B cell (primary cell): ENCODE measurements at regions not wholly inside any gene's neighbourhood (a gene's known extent, or its start where the extent isn't known, plus 50 kb on each side); places are given as distances from the start of the nearest gene placed in this dataset.

Experiments used
- ATAC-seq: fragments of 200-7000 bp; cut with Tn5 transposase; one replicate; pipeline ENCODE4 v1.10.0; 2021; ENCODE audit warnings: low read depth, mild to moderate bottlenecking, moderate number of reproducible peaks, moderate library complexity
- CTCF ChIA-PET: fragments of 350-600 bp; sonication (Branson Sonifier 250); formaldehyde crosslinking; loops from one replicate; lab custom pipeline; 2021; ENCODE audit warnings: antibody characterized with exemption, inconsistent platforms; lab: Charles Lee
- POLR2A ChIA-PET: fragments of 350-600 bp; sonication (Branson Sonifier 250); formaldehyde crosslinking; loops from one replicate; lab custom pipeline; 2021; ENCODE audit warnings: antibody characterized with exemption; lab: Charles Lee
- DNase-seq: peaks from one replicate; pipeline ENCODE4 v3.0.0; 2013
- H2AFZ ChIP-seq: 2 replicates; pipeline ENCODE4 v1.6.1; 2012; ENCODE audit warnings: mild to moderate bottlenecking, low read depth, low read length; ENCODE audit not compliant: insufficient read depth, poor library complexity, severe bottlenecking
- H3K27ac ChIP-seq, 2 donors: 1 replicate in 1 of 2; 2 replicates in 1 of 2; pipeline ENCODE4 v1.5.1; 2012 to 2013; ENCODE audit warnings: low read length in 2 of 2, mild to moderate bottlenecking in 2 of 2, moderate library complexity in 1 of 2
- H3K27me3 ChIP-seq, 4 experiments: fragments of 200-600 bp in 1 of 4; sonication (generic) in 1 of 4; replicated peaks in 1 of 4; 1 replicate in 2 of 4; 2 replicates in 2 of 4; pipeline versions ENCODE4 v1.6.1 to v1.7.0; 2013 to 2016; ENCODE audit warnings: low read length in 3 of 4, mild to moderate bottlenecking in 2 of 4, mixed read lengths in 1 of 4, moderate library complexity in 1 of 4; ENCODE audit not compliant: insufficient read depth in 4 of 4, control insufficient read depth in 3 of 4; ENCODE audit errors: control extremely low read depth in 1 of 4
- H3K36me3 ChIP-seq, 2 experiments: replicated peaks in 1 of 2; 1 replicate in 1 of 2; 2 replicates in 1 of 2; pipeline versions ENCODE4 v1.6.1 to v1.7.1; 2013; ENCODE audit warnings: low read length in 1 of 2; ENCODE audit not compliant: insufficient read depth in 2 of 2, control insufficient read depth in 1 of 2; ENCODE audit errors: control extremely low read depth in 1 of 2, extremely low read depth in 1 of 2
- H3K4me1 ChIP-seq, 2 donors: fragments of 200-600 bp in 1 of 2; sonication (generic) in 1 of 2; 1 replicate in 1 of 2; 2 replicates in 1 of 2; pipeline versions ENCODE4 v1.5.1 to v1.6.1; 2013 to 2017; ENCODE audit warnings: low read length in 2 of 2; ENCODE audit not compliant: control insufficient read depth in 2 of 2, insufficient read depth in 2 of 2
- H3K4me2 ChIP-seq: replicated peaks from 2 replicates; pipeline ENCODE3; 2012; ENCODE audit warnings: mild to moderate bottlenecking, low read depth, low read length; ENCODE audit not compliant: poor library complexity, severe bottlenecking
- H3K4me3 ChIP-seq, 5 experiments: fragments of 200-600 bp in 1 of 5; sonication (generic) in 1 of 5; 1 replicate in 3 of 5; 2 replicates in 2 of 5; pipeline versions ENCODE4 v1.5.1 to v1.7.0; 2011 to 2016; ENCODE audit warnings: low read length in 4 of 5, mild to moderate bottlenecking in 4 of 5, low read depth in 2 of 5, control low read depth in 1 of 5, moderate library complexity in 1 of 5; ENCODE audit not compliant: insufficient read depth in 1 of 5; ENCODE audit errors: control extremely low read depth in 1 of 5, extremely low read depth in 1 of 5
- H3K79me2 ChIP-seq: fragments of 200-600 bp; sonication (generic); one replicate; pipeline ENCODE4 v1.6.0; 2016; ENCODE audit warnings: low read length; ENCODE audit not compliant: control insufficient read depth, insufficient read depth
- H3K9ac ChIP-seq: fragments of 200-600 bp; sonication (generic); 2 replicates; pipeline ENCODE4 v1.6.1; 2017; ENCODE audit warnings: mild to moderate bottlenecking, low read length, moderate library complexity
- H3K9me3 ChIP-seq, 3 donors: one replicate each; pipeline versions ENCODE4 v1.6.1 to v1.7.1; 2013; ENCODE audit warnings: low read length in 2 of 3; ENCODE audit not compliant: control insufficient read depth in 2 of 3, insufficient read depth in 1 of 3; ENCODE audit errors: control extremely low read depth in 1 of 3
- H4K20me1 ChIP-seq: 2 replicates; pipeline ENCODE4 v1.6.0; 2012; ENCODE audit warnings: mild to moderate bottlenecking, low read length; ENCODE audit not compliant: insufficient read depth, control insufficient read depth, poor library complexity, severe bottlenecking
- H3K27ac Mint-ChIP-seq: one replicate; pipeline ENCODE4 v1.8.0; 2021; ENCODE audit warnings: mixed read lengths
- H3K27me3 Mint-ChIP-seq: one replicate; pipeline ENCODE4 v1.8.0; 2021; ENCODE audit warnings: mixed read lengths
- H3K4me1 Mint-ChIP-seq: one replicate; pipeline ENCODE4 v1.8.0; 2021; ENCODE audit warnings: mixed read lengths
- H3K4me3 Mint-ChIP-seq: one replicate; pipeline ENCODE4 v1.8.0; 2021; ENCODE audit warnings: mixed read lengths
- H3K9me3 Mint-ChIP-seq: one replicate; pipeline ENCODE4 v1.8.0; 2022; ENCODE audit warnings: mixed read lengths; ENCODE audit not compliant: insufficient read depth
- CTCF ChIP-seq: fragments of 200-600 bp; IDR thresholded peaks from one replicate; pipeline ENCODE4 v1.8.0; 2022; ENCODE audit warnings: antibody characterized with exemption, mild to moderate bottlenecking
- EZH2 ChIP-seq: IDR thresholded peaks from 2 replicates; pipeline ENCODE4 v1.6.1; 2012; ENCODE audit warnings: borderline replicate concordance, low read depth, mild to moderate bottlenecking, moderate library complexity, low read length; ENCODE audit not compliant: insufficient read depth, poor library complexity, severe bottlenecking
- whole genome bisulfite sequencing: methylation state at CpG from one replicate; pipeline ENCODE4 v1.1.5; 2013; ENCODE audit warnings: missing lambda C conversion rate; ENCODE audit not compliant: insufficient coverage; 5-methylcytosine and 5-hydroxymethylcytosine counted together
- intact Hi-C: fragments of 100-400 bp; cut with micrococcal nuclease; formaldehyde crosslinking; loops from one replicate; pipeline ENCODE4 v1.10.0; 2022

- peaks cover 0 to 1% (median 0%) of the 10 kb centered on the region in 3 donors for H3K9me3 ChIP-seq
- no peak overlapping the region for H3K4me2 ChIP-seq
- no peak overlapping the region for H3K4me3 ChIP-seq
- Mint-ChIP-seq H3K27ac (no peak overlapping the region), H3K27me3 (no peaks in the 10 kb centered on the region), H3K4me1 (peaks cover 1% of the 10 kb centered on the region), H3K9me3 (no peaks in the 10 kb centered on the region), H3K4me3 (no peak overlapping the region)
- ChIA-PET CTCF (no interaction called here), POLR2A (no interaction called here)
- WGBS = no CpG with 5 or more reads among the region's 3 CpGs
- H3K27ac ChIP-seq = no peak overlapping the region
- TF ChIP-seq EZH2 = no peak
- TF ChIP-seq CTCF = no peak
- intact Hi-C loops = no loop called here
- no peaks in the 10 kb centered on the region for H3K36me3 ChIP-seq
- no peak overlapping the region for H2AFZ ChIP-seq
- no peaks in the 10 kb centered on the region for H3K4me1 ChIP-seq
- H3K79me2 ChIP-seq = no peaks in the 10 kb centered on the region
- H3K9ac ChIP-seq = no peak overlapping the region
- H4K20me1 ChIP-seq = no peaks in the 10 kb centered on the region
- DNase-seq (no peak), ATAC-seq (no peak)
- H3K27me3 ChIP-seq = no peaks in the 10 kb centered on the region
These were observed 598.8 kb downstream of the TUSC7 start for GRCh38 chr3:117308353-117308752.

DNA sequence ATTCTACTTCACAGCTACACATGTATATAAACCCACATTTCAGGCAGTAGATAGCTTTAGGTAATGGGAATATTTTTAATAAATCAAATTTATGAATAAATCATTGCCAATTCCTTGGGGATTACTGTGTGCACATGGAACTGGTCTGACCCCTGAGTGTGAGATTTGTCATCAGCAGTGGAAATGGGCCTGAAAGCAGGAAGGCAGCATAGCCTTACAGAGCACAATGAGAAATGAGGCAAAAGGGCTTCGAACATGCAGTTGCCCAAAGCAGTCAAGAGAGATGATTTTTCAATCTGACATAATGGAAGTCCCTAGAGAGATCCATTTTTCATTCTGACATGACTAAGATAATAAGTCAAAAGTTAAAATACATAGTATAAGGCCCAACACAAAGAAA lies 599.2 kb downstream of the TUSC7 start:
- Histone ChIP-seq H2AFZ (no peak overlapping the region), H3K4me1 (no peaks in the 10 kb centered on the region), H3K4me3 (no peak overlapping the region), H3K27ac (no peak overlapping the region), H3K79me2 (no peaks in the 10 kb centered on the region), H3K4me2 (no peak overlapping the region), H3K36me3 (no peaks in the 10 kb centered on the region), H4K20me1 (no peaks in the 10 kb centered on the region), H3K9ac (no peak overlapping the region), H3K27me3 (no peaks in the 10 kb centered on the region), H3K9me3 (peaks cover 0 to 1% (median 0%) of the 10 kb centered on the region in 3 donors)
- TF ChIP-seq CTCF (no peak), EZH2 (no peak)
- ChIA-PET CTCF (no interaction called here), POLR2A (no interaction called here)
- H3K4me3 Mint-ChIP-seq = no peak overlapping the region
- H3K4me1 Mint-ChIP-seq = peaks cover 1% of the 10 kb centered on the region
- no peaks in the 10 kb centered on the region for H3K27me3 Mint-ChIP-seq
- WGBS = no CpG with 5 or more reads among the region's 1 CpG
- DNase-seq (no peak), ATAC-seq (no peak)
- no peak overlapping the region for H3K27ac Mint-ChIP-seq
- intact Hi-C loops = no loop called here
- H3K9me3 Mint-ChIP-seq = no peaks in the 10 kb centered on the region
